Globus pallidus (tissue), 1 donor: ENCODE measurements at regions not wholly inside any gene's neighbourhood (a gene's known extent, or its start where the extent isn't known, plus 50 kb on each side); places are given as distances from the start of the nearest gene placed in this dataset.

Experiments used
- DNase-seq: peaks from one replicate; pipeline ENCODE4 v3.0.0-alpha.2; 2015; ENCODE audit warnings: low spot score

GRCh38 chr3:103657756-103658155 lies 1222.9 kb downstream of the ZPLD1 start:
- no peak for DNase-seq

GRCh38 chr3:103660810-103661209 lies 1226.0 kb downstream of the ZPLD1 start:
- DNase-seq = no peak

- no peak for DNase-seq
These were observed 1227.8 kb downstream of the ZPLD1 start for GRCh38 chr3:103662591-103662990.

- no peak for DNase-seq
These were observed 1237.5 kb downstream of the ZPLD1 start for GRCh38 chr3:103672346-103672745.

GRCh38 chr3:103684904-103685303 lies 1250.1 kb downstream of the ZPLD1 start:
- no peak for DNase-seq

- DNase-seq = no peak
These were observed 1251.1 kb downstream of the ZPLD1 start for GRCh38 chr3:103685939-103686338.

- no peak for DNase-seq
These were observed 1255.7 kb downstream of the ZPLD1 start for GRCh38 chr3:103690536-103690935.

GRCh38 chr3:103693831-103694230 lies 1259.0 kb downstream of the ZPLD1 start:
- no peak for DNase-seq

- no peak for DNase-seq
These were observed 1263.8 kb downstream of the ZPLD1 start for GRCh38 chr3:103698646-103699045.

- DNase-seq = no peak
These were observed 1264.4 kb downstream of the ZPLD1 start for GRCh38 chr3:103699228-103699627.

- no peak for DNase-seq
These were observed 1270.8 kb downstream of the ZPLD1 start for GRCh38 chr3:103705641-103706040.

- DNase-seq = no peak
These were observed 1271.9 kb downstream of the ZPLD1 start for GRCh38 chr3:103706671-103707070.

GRCh38 chr3:103711670-103712069 lies 1276.9 kb downstream of the ZPLD1 start:
- no peak for DNase-seq

GRCh38 chr3:103712320-103713008 lies 1277.6 kb downstream of the ZPLD1 start:
- DNase-seq = no peak

GRCh38 chr3:103729547-103729946 lies 1294.7 kb downstream of the ZPLD1 start:
- no peak for DNase-seq

GRCh38 chr3:103730744-103731143 lies 1295.9 kb downstream of the ZPLD1 start:
- DNase-seq = no peak

- no peak for DNase-seq
These were observed 1318.2 kb downstream of the ZPLD1 start for GRCh38 chr3:103752986-103753385.

- DNase-seq = no peak
These were observed 1332.8 kb downstream of the ZPLD1 start for GRCh38 chr3:103767635-103768034.

GRCh38 chr3:103785017-103785416 lies 1350.2 kb downstream of the ZPLD1 start:
- DNase-seq = no peak

GRCh38 chr3:103785537-103785936 lies 1350.7 kb downstream of the ZPLD1 start:
- no peak for DNase-seq

GRCh38 chr3:103786296-103786695 lies 1351.5 kb downstream of the ZPLD1 start:
- no peak for DNase-seq

GRCh38 chr3:103787164-103787871 lies 1352.5 kb downstream of the ZPLD1 start:
- DNase-seq = no peak

- DNase-seq = no peak
These were observed 1353.1 kb downstream of the ZPLD1 start for GRCh38 chr3:103787879-103788278.
